ENCODE measurements at regions not wholly inside any gene's neighbourhood (a gene's known extent, or its start where the extent isn't known, plus 50 kb on each side); places are given as distances from the start of the nearest gene placed in this dataset.
"Not testable (repeated sequence)": the region's sequence is repeated elsewhere in the genome, so short reads cannot be mapped to it uniquely, and the experiment has no call there.

GRCh38 chr18:77373730-77374445 lies 124.2 kb downstream of the GALR1 start:
- DNase-seq (ENCODE audit: low read depth) = no peak

- DNase-seq (ENCODE audit: low read depth) = no peak
These were observed 124.8 kb downstream of the GALR1 start for GRCh38 chr18:77374446-77374805.

DNA sequence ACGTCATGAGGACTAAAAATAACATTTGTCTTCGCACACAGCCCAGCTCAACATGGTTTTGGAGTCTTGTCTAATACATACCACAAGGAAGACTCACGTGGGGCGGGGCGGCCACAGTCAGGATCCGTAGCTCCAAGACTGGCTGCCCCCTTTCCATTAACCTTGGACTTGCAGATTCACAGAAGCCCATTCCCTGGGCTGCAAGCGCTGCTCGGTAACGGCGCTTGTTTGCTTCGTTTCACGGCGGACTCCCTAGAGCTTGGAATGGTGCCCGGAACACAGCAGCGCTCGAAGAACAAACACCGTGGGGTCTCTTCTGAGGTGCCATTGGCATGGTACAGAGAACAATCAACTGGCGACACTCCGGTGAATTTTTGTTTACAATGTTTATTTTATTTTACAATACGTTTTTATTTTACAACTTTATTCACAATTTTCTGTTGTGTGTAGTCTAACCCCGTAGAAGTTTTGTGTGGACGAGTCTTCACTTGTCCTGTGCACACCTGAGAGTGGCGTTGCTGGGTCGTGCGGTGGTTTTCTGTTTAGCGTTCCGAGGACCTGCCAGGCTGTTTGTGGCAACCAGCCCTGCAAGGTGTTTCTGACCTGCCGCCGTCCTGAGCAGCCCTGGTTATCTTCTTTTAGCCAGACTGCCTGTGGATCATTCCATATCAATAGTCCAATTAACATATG lies 126.5 kb downstream of the GALR1 start:
- DNase-seq (ENCODE audit: low read depth) = no peak

DNA sequence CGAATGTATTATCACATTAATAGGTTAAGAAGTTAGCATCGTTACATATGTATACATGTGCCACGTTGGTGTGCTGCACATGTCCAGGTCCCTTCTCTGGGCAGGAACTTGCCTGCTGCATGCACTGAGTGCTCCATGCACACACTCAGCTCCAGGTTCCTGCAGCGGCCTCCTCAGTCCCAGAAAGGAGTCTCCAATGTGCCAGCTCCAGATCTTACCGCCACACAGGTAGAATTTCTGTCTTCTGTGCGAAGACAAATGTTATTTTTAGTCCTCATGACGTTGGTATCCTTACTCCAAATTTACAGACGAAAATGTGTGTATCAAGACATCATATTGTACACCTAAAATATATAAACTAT lies 127.1 kb downstream of the GALR1 start:
- DNase-seq (ENCODE audit: low read depth) = no peak

- no peak for DNase-seq (ENCODE audit: low read depth)
These were observed 128.2 kb downstream of the GALR1 start for GRCh38 chr18:77377813-77378212.

GRCh38 chr18:77379976-77380509 lies 130.4 kb downstream of the GALR1 start:
- no peak for DNase-seq (ENCODE audit: low read depth)

GRCh38 chr18:77380695-77381094 lies 131.0 kb downstream of the GALR1 start:
- no peak for DNase-seq (ENCODE audit: low read depth)

DNA sequence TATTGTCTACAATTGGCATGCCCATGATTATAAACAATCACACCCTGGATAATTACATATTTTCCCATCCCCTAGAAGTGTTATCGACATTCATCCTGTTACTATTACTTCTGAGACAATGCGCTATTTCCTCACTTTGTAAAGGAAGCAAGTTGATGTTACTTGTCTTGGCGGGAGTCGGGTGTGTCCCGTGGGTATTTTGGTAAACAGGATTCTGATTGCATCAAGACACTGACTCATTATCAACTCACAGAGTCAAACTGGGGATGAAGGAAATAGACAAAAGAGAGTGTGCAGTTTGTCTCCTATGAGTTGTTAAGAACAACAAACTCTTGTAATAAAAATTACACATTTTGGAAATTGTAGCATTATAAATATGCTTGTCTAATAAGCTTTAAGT lies 142.7 kb downstream of the GALR1 start:
- no peak for DNase-seq (ENCODE audit: low read depth)

GRCh38 chr18:77393519-77393918 lies 143.9 kb downstream of the GALR1 start:
- no peak for DNase-seq (ENCODE audit: low read depth)

- DNase-seq (ENCODE audit: low read depth) = no peak
These were observed 146.3 kb downstream of the GALR1 start for GRCh38 chr18:77395953-77396352.

DNA sequence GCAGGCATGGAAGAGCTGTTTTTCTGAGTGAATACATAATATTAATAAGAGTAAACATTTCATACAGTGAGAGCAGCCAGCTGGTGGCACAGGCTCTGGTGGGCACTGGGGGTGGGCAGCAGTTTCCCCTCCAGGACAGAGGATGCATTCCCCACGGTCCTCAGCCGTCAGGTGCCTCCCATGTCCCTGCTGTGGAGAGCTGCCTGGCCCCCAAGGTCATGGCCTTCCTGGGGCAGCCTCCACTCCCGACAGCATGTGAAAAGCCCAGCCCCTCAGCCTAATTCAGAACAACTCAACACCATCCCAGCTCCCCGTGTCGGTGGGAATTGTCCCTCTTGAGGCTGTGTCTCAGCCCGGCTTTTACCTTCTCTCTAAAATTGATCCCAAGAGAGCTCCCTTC lies 147.4 kb downstream of the GALR1 start:
- no peak for DNase-seq (ENCODE audit: low read depth)

- no peak for DNase-seq (ENCODE audit: low read depth)
These were observed 148.0 kb downstream of the GALR1 start for GRCh38 chr18:77397617-77398016.

- DNase-seq (ENCODE audit: low read depth) = no peak
These were observed 150.9 kb downstream of the GALR1 start for GRCh38 chr18:77400561-77400960.

GRCh38 chr18:77401173-77401572 lies 151.5 kb downstream of the GALR1 start:
- DNase-seq (ENCODE audit: low read depth) = no peak

- DNase-seq (ENCODE audit: low read depth) = no peak
These were observed 154.4 kb downstream of the GALR1 start for GRCh38 chr18:77403969-77404535.

- no peak for DNase-seq (ENCODE audit: low read depth)
These were observed 155.4 kb downstream of the GALR1 start for GRCh38 chr18:77405096-77405495.

DNA sequence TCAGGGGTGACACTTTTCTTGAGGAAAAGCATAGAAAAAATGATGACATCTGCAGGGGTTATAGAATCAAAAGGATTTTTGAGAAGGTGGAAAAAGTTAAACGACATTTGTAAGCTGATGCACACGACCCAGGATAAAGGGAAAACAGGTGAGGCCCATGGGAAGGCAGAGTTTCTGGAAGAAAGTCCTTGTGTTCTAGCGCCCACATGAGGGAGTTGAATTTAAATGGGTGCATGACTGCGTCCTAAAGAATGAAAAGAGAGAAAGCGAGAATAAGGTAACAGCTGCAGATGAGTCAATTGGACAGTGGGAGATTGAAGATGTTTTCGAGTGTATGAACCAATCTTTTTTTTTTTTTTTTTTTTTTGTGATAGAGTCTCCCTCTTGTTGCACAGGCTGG lies 158.1 kb downstream of the GALR1 start:
- DNase-seq (ENCODE audit: low read depth) = no peak

DNA sequence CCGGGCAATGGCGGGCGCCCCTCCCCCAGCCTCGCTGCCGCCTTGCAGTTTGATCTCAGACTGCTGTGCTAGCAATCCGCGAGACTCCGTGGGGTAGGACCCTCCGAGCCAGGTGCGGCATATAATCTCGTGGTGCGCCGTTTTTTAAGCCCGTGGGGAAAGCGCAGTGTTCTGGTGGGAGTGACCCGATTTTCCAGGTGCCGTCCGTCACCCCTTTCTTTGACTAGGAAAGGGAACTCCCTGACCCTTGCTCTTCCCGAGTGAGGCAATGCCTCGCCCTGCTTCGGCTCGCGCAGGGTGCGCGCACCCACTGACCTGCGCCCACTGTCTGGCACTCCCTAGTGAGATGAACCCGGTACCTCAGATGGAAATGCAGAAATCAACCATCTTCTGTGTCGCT lies 171.9 kb downstream of the GALR1 start:
- not testable (repeated sequence) for DNase-seq (ENCODE audit: low read depth)

- no peak for DNase-seq (ENCODE audit: low read depth)
These were observed 173.6 kb downstream of the GALR1 start for GRCh38 chr18:77422974-77423867.

GRCh38 chr18:77433076-77433475 lies 183.4 kb downstream of the GALR1 start:
- no peak for DNase-seq (ENCODE audit: low read depth)

DNA sequence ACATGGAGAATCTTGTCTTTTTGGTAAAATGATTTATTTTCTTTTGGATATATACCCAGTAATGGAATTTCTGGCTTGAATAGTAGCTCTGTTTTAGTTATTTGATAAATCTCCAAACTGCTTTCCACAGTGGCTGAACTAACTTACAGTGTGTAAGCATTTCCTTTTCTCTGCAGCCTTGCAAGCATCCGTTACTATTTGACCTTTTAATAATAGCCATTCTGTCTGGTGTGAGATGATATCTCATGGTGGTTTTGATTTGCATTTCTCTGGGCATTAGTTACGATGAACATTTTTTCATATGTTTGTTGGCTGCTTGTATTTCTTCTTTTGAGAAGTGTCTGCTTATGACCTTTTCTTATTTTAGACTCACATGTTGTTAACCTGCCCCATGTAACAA lies 190.2 kb downstream of the GALR1 start:
- DNase-seq (ENCODE audit: low read depth) = no peak

DNA sequence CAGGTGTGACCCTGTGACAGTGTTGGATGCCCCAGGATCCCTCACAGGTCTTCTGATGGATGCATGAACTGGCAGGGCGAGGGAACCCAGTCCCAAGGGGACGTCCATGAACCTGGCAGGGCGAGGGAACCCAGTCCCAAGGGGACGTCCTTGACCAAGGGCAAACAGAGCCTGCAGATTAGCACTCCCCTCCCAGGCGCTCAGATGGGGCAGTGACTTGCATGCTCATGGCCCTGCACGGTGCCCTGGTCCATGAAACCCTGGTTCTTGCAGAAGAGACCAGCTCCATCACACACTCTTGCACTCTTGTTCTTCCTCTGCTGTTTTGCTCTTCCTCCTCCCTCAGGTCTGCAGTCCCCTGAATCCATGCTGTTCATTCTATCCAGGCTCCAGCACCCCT lies 192.7 kb downstream of the GALR1 start:
- no peak for DNase-seq (ENCODE audit: low read depth)

All from renal cortical epithelial cell (primary cell).